HepG2 (cell line): ENCODE measurements at regions not wholly inside any gene's neighbourhood (a gene's known extent, or its start where the extent isn't known, plus 50 kb on each side); places are given as distances from the start of the nearest gene placed in this dataset.

Experiments used
- ATAC-seq: fragments of 200-7000 bp; cut with Tn5 transposase; 3 replicates; pipeline ENCODE4 v1.9.1; 2020; ENCODE audit warnings: mild to moderate bottlenecking, moderate library complexity
- BruUV-seq: library from RNA; stranded (reverse); fragments of 400-500 nt; replicated peaks from 2 replicates; lab custom pipeline; 2021; lab: Mats Ljungman, UMichigan
- CTCF ChIA-PET: fragments of 300-600 bp; formaldehyde crosslinking; extraction: SDS; loops from one replicate; lab custom pipeline; 2021; ENCODE audit warnings: low total read pairs, inconsistent platforms, low intra/inter-chr PET ratio; lab: Yijun Ruan, JAX
- POLR2A ChIA-PET: fragments of 350-600 bp; sonication (Branson Sonifier 250); formaldehyde crosslinking; loops from one replicate; lab custom pipeline; 2020; ENCODE audit warnings: antibody characterized with exemption, inconsistent platforms; lab: Yijun Ruan, JAX
- DNase-seq: peaks from one replicate; pipeline ENCODE4 v3.0.0-alpha.2; 2015; ENCODE audit warnings: low spot score
- FAIRE-seq: peaks from 3 replicates; lab custom pipeline; 2011; peaks lifted over from hg19 to GRCh38; lab: Jason Lieb, UNC
- H2AFZ ChIP-seq: one replicate; pipeline ENCODE4 v1.6.1; 2011; ENCODE audit warnings: low read length, inconsistent platforms
- H3K27ac ChIP-seq: fragments of 300-600 bp; 3 replicates; pipeline ENCODE4 v1.8.0; 2011; ENCODE audit warnings: mixed run types, mild to moderate bottlenecking, mixed read lengths, low read length, inconsistent platforms; ENCODE audit not compliant: insufficient read depth; ENCODE audit errors: extremely low read length
- H3K27me3 ChIP-seq, 2 experiments: fragments of 200-600 bp in 1 of 2; 2 replicates in 1 of 2; 3 replicates in 1 of 2; pipeline versions ENCODE4 v1.6.0 to v1.8.0; 2011; ENCODE audit warnings: low read length in 2 of 2, mild to moderate bottlenecking in 2 of 2, moderate library complexity in 2 of 2, inconsistent platforms in 1 of 2; ENCODE audit not compliant: insufficient read depth in 2 of 2, control insufficient read depth in 1 of 2
- H3K36me3 ChIP-seq, 2 experiments: fragments of 200-600 bp in 1 of 2; replicated peaks in 1 of 2; 2 replicates in 1 of 2; 3 replicates in 1 of 2; pipeline versions ENCODE4 v1.5.1 to v1.8.0; 2011; ENCODE audit warnings: low read length in 2 of 2, inconsistent platforms in 1 of 2; ENCODE audit not compliant: insufficient read depth in 2 of 2, control insufficient read depth in 1 of 2
- H3K4me1 ChIP-seq: 2 replicates; pipeline ENCODE4 v1.5.1; 2012; ENCODE audit warnings: low read length, inconsistent platforms; ENCODE audit not compliant: insufficient read depth
- H3K4me2 ChIP-seq: 2 replicates; pipeline ENCODE4 v1.6.0; 2011; ENCODE audit warnings: low read depth, low read length, inconsistent platforms
- H3K4me3 ChIP-seq, 3 experiments: fragments of 200-600 bp in 1 of 3; sonication (generic), shearing (Covaris generic) in 1 of 3; replicated peaks in 1 of 3; 2 replicates each; pipeline ENCODE4 v1.5.1; 2011 to 2016; ENCODE audit warnings: low read length in 3 of 3, inconsistent platforms in 2 of 3, low read depth in 2 of 3, mild to moderate bottlenecking in 2 of 3, control low read depth in 1 of 3, mixed read lengths in 1 of 3; ENCODE audit not compliant: insufficient read depth in 1 of 3
- H3K79me2 ChIP-seq: one replicate; pipeline ENCODE4 v1.6.1; 2011; ENCODE audit warnings: low read length, inconsistent platforms; ENCODE audit not compliant: insufficient read depth
- H3K9ac ChIP-seq: 2 replicates; pipeline ENCODE4 v1.6.0; 2011; ENCODE audit warnings: mild to moderate bottlenecking, low read depth, low read length, inconsistent platforms; ENCODE audit not compliant: insufficient read depth
- H3K9me3 ChIP-seq: 2 replicates; pipeline ENCODE4 v1.5.1; 2012; ENCODE audit warnings: mild to moderate bottlenecking, low read length
- H4K20me1 ChIP-seq: 2 replicates; pipeline ENCODE4 v1.6.0; 2011; ENCODE audit warnings: inconsistent platforms, mild to moderate bottlenecking, low read length, moderate library complexity; ENCODE audit not compliant: insufficient read depth
- AKNA ChIP-seq: sonication (generic); formaldehyde crosslinking; IDR thresholded peaks from 2 replicates; pipeline ENCODE4 v1.4.0; 2020; ENCODE audit warnings: missing genetic modification reagents, borderline replicate concordance
- ATF7-NPFF ChIP-seq: sonication (generic); formaldehyde crosslinking; IDR thresholded peaks from 2 replicates; pipeline ENCODE4 v1.8.1; 2023; ENCODE audit warnings: mild to moderate bottlenecking, low read depth, missing genetic modification reagents, moderate library complexity
- CEBPB ChIP-seq: IDR thresholded peaks from 2 replicates; pipeline ENCODE4 v1.6.1; 2011; ENCODE audit warnings: low read depth, low read length, improper control_type of control experiment, borderline replicate concordance
- FOXC1 ChIP-seq: sonication (generic); formaldehyde crosslinking; IDR thresholded peaks from 2 replicates; pipeline ENCODE4 v1.8.0; 2022; ENCODE audit warnings: mild to moderate bottlenecking, missing genetic modification reagents, borderline replicate concordance
- GMEB2 ChIP-seq: IDR thresholded peaks from 2 replicates; pipeline ENCODE4 v1.6.1; 2016; ENCODE audit warnings: missing biosample characterization, missing genetic modification reagents, low read depth
- KIAA2018 ChIP-seq: sonication (generic); formaldehyde crosslinking; IDR thresholded peaks from 2 replicates; pipeline ENCODE4 v1.5.0; 2020; ENCODE audit warnings: mild to moderate bottlenecking, missing genetic modification reagents, borderline replicate concordance
- RCOR2 ChIP-seq: IDR thresholded peaks from 2 replicates; pipeline ENCODE4 v1.6.1; 2016; ENCODE audit warnings: missing biosample characterization, missing genetic modification reagents
- ZNF124 ChIP-seq: sonication (generic); formaldehyde crosslinking; IDR thresholded peaks from 2 replicates; pipeline ENCODE4 v1.4.0; 2020; ENCODE audit warnings: missing genetic modification reagents
- ZNF678 ChIP-seq: sonication (generic); formaldehyde crosslinking; IDR thresholded peaks from 2 replicates; pipeline ENCODE4 v1.4.0; 2020; ENCODE audit warnings: mild to moderate bottlenecking, missing genetic modification reagents
- WGBS: methylation state at CpG from one replicate; pipeline ENCODE4 v1.1.6; 2017; ENCODE audit warnings: low lambda C conversion rate; 5-methylcytosine and 5-hydroxymethylcytosine counted together
- in situ Hi-C: cut with HindIII; loops from 2 replicates; pipeline ENCODE4 v1.10.0; 2017; ENCODE audit warnings: low pct_unique_long_range_greater_than_20kb; ENCODE audit not compliant: extremely low pct_ligation_motif_present
- intact Hi-C: fragments of 100-400 bp; cut with micrococcal nuclease; formaldehyde crosslinking; loops from one replicate; pipeline ENCODE4 v1.10.0; 2022; ENCODE audit not compliant: unreplicated experiment

- Histone ChIP-seq H3K4me1 (peaks cover 41% of the 10 kb centered on the region), H3K4me3 (no peak overlapping the region), H3K36me3 (no peaks in the 10 kb centered on the region), H3K27me3 (no peaks in the 10 kb centered on the region), H3K9me3 (no peaks in the 10 kb centered on the region), H2AFZ (no peak overlapping the region), H3K9ac (no peak overlapping the region), H4K20me1 (no peaks in the 10 kb centered on the region), H3K79me2 (no peaks in the 10 kb centered on the region), H3K4me2 (no peak overlapping the region), H3K27ac (peak overlapping the region; percentile 87)
- intact Hi-C loops = loop anchor here (1.0 to 10.0 kb wide), 3 partner anchors 12 to 135 kb away; no protein-coding TSS in a partner anchor
- in situ Hi-C loops = no loop called here
- no TSS peak for BruUV-seq
- no peak for FAIRE-seq
- WGBS = 97% methylated on average over 2 of the region's 2 CpGs
- DNase-seq = no peak
- TF ChIP-seq ZNF678 (CRISPR knock-in tag) (no peak), AKNA (CRISPR knock-in tag) (no peak), KIAA2018 (no peak), CEBPB (no peak), RCOR2 (CRISPR knock-in tag) (no peak), GMEB2 (CRISPR knock-in tag) (no peak), FOXC1 (no peak), ZNF124 (no peak), ATF7-NPFF (no peak)
- ChIA-PET CTCF (no interaction called here), POLR2A (interaction anchor here (1.0 to 4.5 kb wide), 5 partner anchors 11 to 134 kb away, joined by 3 to 54 read pairs (median 7); no protein-coding TSS in a partner anchor)
- ATAC-seq = no peak
Observed at GRCh38 chr9:91059713-91060112, 258.1 kb downstream of the SYK start.
